ENCODE measurements at regions not wholly inside any gene's neighbourhood (a gene's known extent, or its start where the extent isn't known, plus 50 kb on each side); places are given as distances from the start of the nearest gene placed in this dataset.

GRCh38 chr9:14433351-14434157 lies 119.6 kb upstream of the NFIB start:
- TF ChIP-seq, protein P1, sequence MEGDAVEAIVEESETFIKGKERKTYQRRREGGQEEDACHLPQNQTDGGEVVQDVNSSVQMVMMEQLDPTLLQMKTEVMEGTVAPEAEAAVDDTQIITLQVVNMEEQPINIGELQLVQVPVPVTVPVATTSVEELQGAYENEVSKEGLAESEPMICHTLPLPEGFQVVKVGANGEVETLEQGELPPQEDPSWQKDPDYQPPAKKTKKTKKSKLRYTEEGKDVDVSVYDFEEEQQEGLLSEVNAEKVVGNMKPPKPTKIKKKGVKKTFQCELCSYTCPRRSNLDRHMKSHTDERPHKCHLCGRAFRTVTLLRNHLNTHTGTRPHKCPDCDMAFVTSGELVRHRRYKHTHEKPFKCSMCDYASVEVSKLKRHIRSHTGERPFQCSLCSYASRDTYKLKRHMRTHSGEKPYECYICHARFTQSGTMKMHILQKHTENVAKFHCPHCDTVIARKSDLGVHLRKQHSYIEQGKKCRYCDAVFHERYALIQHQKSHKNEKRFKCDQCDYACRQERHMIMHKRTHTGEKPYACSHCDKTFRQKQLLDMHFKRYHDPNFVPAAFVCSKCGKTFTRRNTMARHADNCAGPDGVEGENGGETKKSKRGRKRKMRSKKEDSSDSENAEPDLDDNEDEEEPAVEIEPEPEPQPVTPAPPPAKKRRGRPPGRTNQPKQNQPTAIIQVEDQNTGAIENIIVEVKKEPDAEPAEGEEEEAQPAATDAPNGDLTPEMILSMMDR (IDR thresholded peaks at IDR 0.05), result peak in 3 of 4 experiments; percentile 31 to 58 (median 43)
- peak; percentile 39 for TF ChIP-seq POLR2AphosphoS5 (IDR thresholded peaks at IDR 0.05)
